GM19238 (cell line): ENCODE measurements at regions not wholly inside any gene's neighbourhood (a gene's known extent, or its start where the extent isn't known, plus 50 kb on each side); places are given as distances from the start of the nearest gene placed in this dataset.
"Not testable (repeated sequence)": the region's sequence is repeated elsewhere in the genome, so short reads cannot be mapped to it uniquely, and the experiment has no call there.

Experiments used
- DNase-seq: peaks from one replicate; pipeline ENCODE4 v3.0.0; 2011; ENCODE audit warnings: low spot score; ENCODE audit not compliant: insufficient read length

- DNase-seq = no peak
Observed at GRCh38 chr2:180609626-180610340, 370.6 kb upstream of the UBE2E3 start.

GRCh38 chr2:180607514-180608049, 372.8 kb upstream of the UBE2E3 start:
- DNase-seq = no peak

- no peak for DNase-seq
Observed at GRCh38 chr2:180604077-180604476, 376.3 kb upstream of the UBE2E3 start.

GRCh38 chr2:180601016-180601415, 379.4 kb upstream of the UBE2E3 start:
- no peak for DNase-seq

GRCh38 chr2:180599804-180600203, 380.6 kb upstream of the UBE2E3 start:
- DNase-seq = no peak

GRCh38 chr2:180597179-180597578, 383.2 kb upstream of the UBE2E3 start:
- no peak for DNase-seq

- DNase-seq = no peak
Observed at GRCh38 chr2:180596453-180596852, 384.0 kb upstream of the UBE2E3 start.

- DNase-seq = no peak
Observed at GRCh38 chr2:180591947-180592346, 388.5 kb upstream of the UBE2E3 start.

GRCh38 chr2:180591093-180591781, 389.2 kb upstream of the UBE2E3 start:
- DNase-seq = not testable (repeated sequence)

- no peak for DNase-seq
Observed at GRCh38 chr2:180583441-180584140, 396.8 kb upstream of the UBE2E3 start.

GRCh38 chr2:180579388-180579787, 401.0 kb upstream of the UBE2E3 start:
- no peak for DNase-seq

GRCh38 chr2:180578441-180578840, 402.0 kb upstream of the UBE2E3 start:
- no peak for DNase-seq

GRCh38 chr2:180577567-180577966, 402.8 kb upstream of the UBE2E3 start:
- DNase-seq = no peak

GRCh38 chr2:180573951-180574350, 406.5 kb upstream of the UBE2E3 start:
- no peak for DNase-seq

- DNase-seq = no peak
Observed at GRCh38 chr2:180572346-180572745, 408.1 kb upstream of the UBE2E3 start.

- DNase-seq = no peak
Observed at GRCh38 chr2:180571559-180571958, 408.8 kb upstream of the UBE2E3 start.

- DNase-seq = no peak
Observed at GRCh38 chr2:180570864-180571263, 409.5 kb upstream of the UBE2E3 start.

- no peak for DNase-seq
Observed at GRCh38 chr2:180564051-180564450, 416.4 kb upstream of the UBE2E3 start.

- no peak for DNase-seq
Observed at GRCh38 chr2:180562378-180562777, 418.0 kb upstream of the UBE2E3 start.

GRCh38 chr2:180559771-180560170, 420.6 kb upstream of the UBE2E3 start:
- DNase-seq = no peak

- DNase-seq = no peak
Observed at GRCh38 chr2:180559038-180559437, 421.4 kb upstream of the UBE2E3 start.

- no peak for DNase-seq
Observed at GRCh38 chr2:180555391-180555965, 424.9 kb upstream of the UBE2E3 start.
